Neural progenitor cell (in vitro differentiated cells): ENCODE measurements at regions not wholly inside any gene's neighbourhood (a gene's known extent, or its start where the extent isn't known, plus 50 kb on each side); places are given as distances from the start of the nearest gene placed in this dataset.

ENCODE experiments used
- DNase-seq: peaks from one replicate; pipeline ENCODE4 v3.0.0-alpha.2; 2016; ENCODE audit warnings: low spot score
- H2AFZ ChIP-seq: fragments of 200-600 bp; sonication (generic); replicated peaks from 2 replicates; pipeline ENCODE4 v1.6.1; 2016; ENCODE audit warnings: antibody characterized with exemption
- H3F3A ChIP-seq: fragments of 200-600 bp; sonication (generic); 2 replicates; pipeline ENCODE4 v1.6.1; 2016; ENCODE audit warnings: antibody characterized with exemption, low read depth
- H3K27ac ChIP-seq: fragments of 200-600 bp; sonication (generic); 2 replicates; pipeline ENCODE4 v1.5.1; 2016; ENCODE audit warnings: mild to moderate bottlenecking
- H3K27me3 ChIP-seq: fragments of 200-600 bp; sonication (generic); 2 replicates; pipeline ENCODE4 v1.6.1; 2016; ENCODE audit warnings: mild to moderate bottlenecking, moderate library complexity
- H3K36me3 ChIP-seq: fragments of 200-600 bp; sonication (generic); 2 replicates; pipeline ENCODE4 v1.5.1; 2016
- H3K4me1 ChIP-seq: fragments of 200-600 bp; sonication (generic); 2 replicates; pipeline ENCODE4 v1.6.1; 2016; ENCODE audit warnings: mixed run types
- H3K4me2 ChIP-seq: fragments of 200-600 bp; sonication (generic); 2 replicates; pipeline ENCODE4 v1.6.1; 2016
- H3K4me3 ChIP-seq: fragments of 200-600 bp; sonication (generic); 2 replicates; pipeline ENCODE4 v1.5.1; 2016
- H3K79me2 ChIP-seq: fragments of 200-600 bp; sonication (generic); 2 replicates; pipeline ENCODE4 v1.6.1; 2016; ENCODE audit warnings: low read depth
- H3K9ac ChIP-seq: fragments of 200-600 bp; sonication (generic); 2 replicates; pipeline ENCODE4 v1.6.1; 2016
- H3K9me3 ChIP-seq: fragments of 200-600 bp; sonication (generic); 2 replicates; pipeline ENCODE4 v1.5.1; 2016; ENCODE audit warnings: low read depth
- H4K20me1 ChIP-seq: fragments of 200-600 bp; sonication (generic); 2 replicates; pipeline ENCODE4 v1.6.1; 2016; ENCODE audit warnings: low read depth
- H3K27ac Mint-ChIP-seq: 3 replicates; pipeline ENCODE4 v1.8.0; 2021; ENCODE audit warnings: mixed read lengths
- H3K27me3 Mint-ChIP-seq: 2 replicates; pipeline ENCODE4 v1.8.0; 2022; ENCODE audit warnings: low read depth, mild to moderate bottlenecking, inconsistent platforms, moderate library complexity, mixed read lengths; ENCODE audit not compliant: insufficient read depth
- H3K36me3 Mint-ChIP-seq: 3 replicates; pipeline ENCODE4 v1.8.0; 2021; ENCODE audit warnings: mixed read lengths
- H3K4me1 Mint-ChIP-seq: 3 replicates; pipeline ENCODE4 v1.8.0; 2021; ENCODE audit warnings: mixed read lengths
- H3K4me3 Mint-ChIP-seq: 3 replicates; pipeline ENCODE4 v1.8.0; 2021; ENCODE audit warnings: mild to moderate bottlenecking, moderate library complexity, mixed read lengths
- H3K9me3 Mint-ChIP-seq: 3 replicates; pipeline ENCODE4 v1.8.0; 2020; ENCODE audit warnings: mixed read lengths
- CTCF ChIP-seq: fragments of 200-600 bp; sonication (generic); IDR thresholded peaks from 2 replicates; pipeline ENCODE4 v1.5.1; 2017; ENCODE audit warnings: antibody characterized with exemption, mild to moderate bottlenecking
- EZH2 ChIP-seq: fragments of 200-600 bp; sonication (generic); IDR thresholded peaks from 2 replicates; pipeline ENCODE4 v1.6.1; 2017; ENCODE audit warnings: antibody characterized with exemption, mild to moderate bottlenecking, moderate library complexity
- EZH2phosphoT487 ChIP-seq: fragments of 200-600 bp; sonication (generic); IDR thresholded peaks from 2 replicates; pipeline ENCODE4 v1.6.1; 2017; ENCODE audit warnings: antibody characterized with exemption

- Mint-ChIP-seq H3K36me3 (no peaks in the 10 kb centered on the region), H3K4me1 (no peaks in the 10 kb centered on the region), H3K4me3 (no peak overlapping the region), H3K9me3 (no peaks in the 10 kb centered on the region), H3K27ac (no peak overlapping the region), H3K27me3 (peaks cover 2% of the 10 kb centered on the region)
- H3K9ac ChIP-seq = no peak overlapping the region
- DNase-seq = no peak
- no peak overlapping the region for H2AFZ ChIP-seq
- H3K79me2 ChIP-seq = no peaks in the 10 kb centered on the region
- H3K9me3 ChIP-seq = no peaks in the 10 kb centered on the region
- no peaks in the 10 kb centered on the region for H3F3A ChIP-seq
- no peak overlapping the region for H3K4me2 ChIP-seq
- TF ChIP-seq EZH2 (no peak), CTCF (no peak), EZH2phosphoT487 (no peak)
- no peak overlapping the region for H3K27ac ChIP-seq
- no peaks in the 10 kb centered on the region for H3K27me3 ChIP-seq
- H3K4me1 ChIP-seq = no peaks in the 10 kb centered on the region
- H3K4me3 ChIP-seq = no peak overlapping the region
- no peaks in the 10 kb centered on the region for H3K36me3 ChIP-seq
- no peaks in the 10 kb centered on the region for H4K20me1 ChIP-seq
Observed at GRCh38 chr18:77600674-77601073, 351.0 kb downstream of the GALR1 start.

DNA sequence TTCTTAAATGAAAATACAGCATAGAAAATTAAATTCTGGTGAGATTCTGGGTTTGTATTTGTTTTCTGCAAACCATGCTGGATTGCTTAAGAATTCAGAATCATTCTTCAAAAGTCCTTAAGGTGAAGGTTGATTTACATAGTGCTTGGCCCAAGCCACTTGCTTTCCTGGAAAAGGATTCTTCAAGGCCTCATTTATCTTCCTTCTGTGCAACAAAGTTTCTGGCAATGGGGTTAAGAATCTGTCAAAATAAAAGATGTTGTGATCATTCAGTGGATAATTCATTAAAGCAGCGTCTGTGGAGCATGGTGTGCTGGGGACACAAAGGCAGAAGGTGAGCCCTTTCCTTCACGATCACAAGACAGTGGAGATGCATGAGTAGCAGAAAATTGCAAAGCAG is 351.9 kb downstream of the GALR1 start:
- DNase-seq = no peak
- no peak for TF ChIP-seq EZH2
- TF ChIP-seq CTCF = no peak
- no peak for TF ChIP-seq EZH2phosphoT487
- Histone ChIP-seq H4K20me1 (no peaks in the 10 kb centered on the region), H3K4me1 (no peaks in the 10 kb centered on the region), H3F3A (no peaks in the 10 kb centered on the region), H3K9ac (no peak overlapping the region), H2AFZ (no peak overlapping the region), H3K4me2 (no peak overlapping the region), H3K36me3 (no peaks in the 10 kb centered on the region), H3K4me3 (no peak overlapping the region), H3K27ac (no peak overlapping the region), H3K79me2 (no peaks in the 10 kb centered on the region), H3K27me3 (no peaks in the 10 kb centered on the region), H3K9me3 (no peaks in the 10 kb centered on the region)
- H3K36me3 Mint-ChIP-seq = no peaks in the 10 kb centered on the region
- peaks cover 2% of the 10 kb centered on the region for H3K27me3 Mint-ChIP-seq
- no peak overlapping the region for H3K4me3 Mint-ChIP-seq
- H3K9me3 Mint-ChIP-seq = no peaks in the 10 kb centered on the region
- no peak overlapping the region for H3K27ac Mint-ChIP-seq
- no peaks in the 10 kb centered on the region for H3K4me1 Mint-ChIP-seq

DNA sequence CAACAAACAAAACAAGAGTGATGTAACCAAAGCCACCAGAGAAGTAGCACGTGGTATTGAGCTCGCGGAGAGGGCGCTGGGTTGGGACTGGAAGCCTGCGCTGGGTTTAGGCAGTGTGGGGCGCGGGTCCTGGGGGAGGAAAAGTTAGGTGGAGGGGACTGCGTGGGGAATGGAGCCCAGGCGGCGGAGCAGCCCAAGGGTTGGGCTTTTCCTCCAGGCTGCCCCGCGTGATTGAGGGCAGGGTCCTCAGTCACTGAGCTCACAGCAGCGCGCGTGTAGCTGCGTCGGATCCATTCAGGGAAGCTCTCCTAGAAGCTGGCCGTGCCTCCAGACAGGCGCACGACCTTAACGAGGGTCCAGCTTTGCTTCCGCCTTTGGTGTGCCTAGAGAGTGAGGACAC is 357.4 kb downstream of the GALR1 start:
- no peaks in the 10 kb centered on the region for H3K36me3 Mint-ChIP-seq
- Histone ChIP-seq H3K9me3 (no peaks in the 10 kb centered on the region), H3K79me2 (no peaks in the 10 kb centered on the region), H3K4me2 (no peak overlapping the region), H3K27me3 (no peaks in the 10 kb centered on the region), H3K9ac (no peak overlapping the region), H3K4me3 (no peak overlapping the region), H3K36me3 (no peaks in the 10 kb centered on the region), H3F3A (no peaks in the 10 kb centered on the region), H3K27ac (no peak overlapping the region), H2AFZ (no peak overlapping the region), H4K20me1 (no peaks in the 10 kb centered on the region), H3K4me1 (no peaks in the 10 kb centered on the region)
- H3K27ac Mint-ChIP-seq = no peak overlapping the region
- peaks cover 4% of the 10 kb centered on the region for H3K27me3 Mint-ChIP-seq
- TF ChIP-seq CTCF = no peak
- TF ChIP-seq EZH2 = no peak
- TF ChIP-seq EZH2phosphoT487 = no peak
- H3K4me1 Mint-ChIP-seq = no peaks in the 10 kb centered on the region
- no peak for DNase-seq
- H3K4me3 Mint-ChIP-seq = no peak overlapping the region
- no peaks in the 10 kb centered on the region for H3K9me3 Mint-ChIP-seq

DNA sequence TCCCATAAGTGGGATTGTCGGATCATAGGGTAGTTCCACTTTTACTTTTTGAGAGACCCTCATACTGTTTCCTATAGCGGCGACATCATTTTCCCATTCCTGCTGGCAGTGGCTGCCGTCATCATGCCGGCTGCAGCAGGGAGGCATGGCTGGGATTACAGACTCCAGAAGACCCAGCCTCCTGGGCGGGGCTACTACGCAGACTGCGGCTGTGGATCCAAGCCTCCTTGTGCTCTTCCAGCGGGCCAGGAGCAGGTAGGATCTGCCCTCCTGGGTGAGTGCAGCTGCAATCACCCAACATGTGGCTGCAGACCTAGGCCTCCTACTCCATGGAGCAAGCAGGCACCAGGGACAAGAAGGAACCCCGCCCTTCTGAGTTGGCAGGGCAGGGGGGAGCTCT is 359.2 kb downstream of the GALR1 start:
- no peak for TF ChIP-seq EZH2
- no peak for TF ChIP-seq EZH2phosphoT487
- no peak for TF ChIP-seq CTCF
- no peak overlapping the region for H3K4me3 ChIP-seq
- H3K4me1 ChIP-seq = no peaks in the 10 kb centered on the region
- no peak overlapping the region for H3K27ac ChIP-seq
- no peaks in the 10 kb centered on the region for H3K9me3 ChIP-seq
- no peak overlapping the region for H3K4me2 ChIP-seq
- no peaks in the 10 kb centered on the region for H3F3A ChIP-seq
- H3K4me1 Mint-ChIP-seq = no peaks in the 10 kb centered on the region
- no peaks in the 10 kb centered on the region for H3K9me3 Mint-ChIP-seq
- H3K79me2 ChIP-seq = no peaks in the 10 kb centered on the region
- H3K27me3 ChIP-seq = no peaks in the 10 kb centered on the region
- H3K36me3 Mint-ChIP-seq = no peaks in the 10 kb centered on the region
- H3K27me3 Mint-ChIP-seq = peaks cover 4% of the 10 kb centered on the region
- H3K9ac ChIP-seq = no peak overlapping the region
- no peak overlapping the region for H3K4me3 Mint-ChIP-seq
- no peaks in the 10 kb centered on the region for H4K20me1 ChIP-seq
- peak overlapping the region; percentile 72 for H2AFZ ChIP-seq
- peak; percentile 57 for DNase-seq
- no peak overlapping the region for H3K27ac Mint-ChIP-seq
- H3K36me3 ChIP-seq = no peaks in the 10 kb centered on the region
